SK-N-SH treated with all-trans-retinoic acid at 6 μM for 48 hours (cell line): ENCODE measurements at regions not wholly inside any gene's neighbourhood (a gene's known extent, or its start where the extent isn't known, plus 50 kb on each side); places are given as distances from the start of the nearest gene placed in this dataset.

ENCODE experiments used
- ATAC-seq: fragments of 200-7000 bp; cut with Tn5 transposase; 3 replicates; pipeline ENCODE4 v1.9.1; 2020; ENCODE audit warnings: mild to moderate bottlenecking, moderate library complexity
- ARNTL ChIP-seq: fragments of 450-650 bp; formaldehyde crosslinking; IDR thresholded peaks from 2 replicates; pipeline ENCODE4 v1.5.0; 2020; ENCODE audit warnings: low read depth, mild to moderate bottlenecking, moderate library complexity, borderline replicate concordance
- BACH2 ChIP-seq: fragments of 250-450 bp; sonication (Bioruptor Pico); IDR thresholded peaks from 2 replicates; pipeline ENCODE4 v1.9.0; 2021; ENCODE audit warnings: mild to moderate bottlenecking, borderline replicate concordance
- CREB5 ChIP-seq: fragments of 250-450 bp; sonication (Bioruptor Pico); IDR thresholded peaks from 2 replicates; pipeline ENCODE4 v1.5.1; 2020; ENCODE audit warnings: low read depth, mild to moderate bottlenecking, moderate library complexity
- CSRNP3 ChIP-seq: fragments of 250-450 bp; sonication (Bioruptor Pico); IDR thresholded peaks from 2 replicates; pipeline ENCODE4 v1.5.1; 2021; ENCODE audit warnings: mild to moderate bottlenecking, moderate library complexity
- ESRRG ChIP-seq: fragments of 250-450 bp; sonication (Bioruptor Pico); IDR thresholded peaks from 2 replicates; pipeline ENCODE4 v1.6.1; 2021; ENCODE audit warnings: mild to moderate bottlenecking
- GLIS3 ChIP-seq: fragments of 250-450 bp; sonication (Bioruptor Pico); IDR thresholded peaks from 2 replicates; pipeline ENCODE4 v1.5.0; 2020; ENCODE audit warnings: mild to moderate bottlenecking, moderate library complexity
- ISL1 ChIP-seq: fragments of 250-450 bp; sonication (Bioruptor Pico); IDR thresholded peaks from 2 replicates; pipeline ENCODE4 v2.1.2; 2022; ENCODE audit warnings: mild to moderate bottlenecking, moderate library complexity
- OSR1 ChIP-seq: fragments of 250-450 bp; sonication (Bioruptor Pico); IDR thresholded peaks from 2 replicates; pipeline ENCODE4 v1.8.0; 2022; ENCODE audit warnings: moderate library complexity, mild to moderate bottlenecking, inconsistent platforms
- POU6F1 ChIP-seq: fragments of 250-450 bp; sonication (Bioruptor Pico); IDR thresholded peaks from 2 replicates; pipeline ENCODE4 v1.8.0; 2021; ENCODE audit warnings: low read depth, mild to moderate bottlenecking, moderate library complexity, borderline replicate concordance
- PPARA ChIP-seq: fragments of 250-450 bp; sonication (Bioruptor Pico); IDR thresholded peaks from 2 replicates; pipeline ENCODE4 v1.5.0; 2020; ENCODE audit warnings: mild to moderate bottlenecking, borderline replicate concordance
- RARB ChIP-seq: fragments of 250-450 bp; sonication (Bioruptor Pico); IDR thresholded peaks from 2 replicates; pipeline ENCODE4 v1.8.0; 2021; ENCODE audit warnings: mild to moderate bottlenecking, moderate library complexity
- TCF4 ChIP-seq: fragments of 250-450 bp; sonication (Bioruptor Pico); IDR thresholded peaks from 2 replicates; pipeline ENCODE4 v1.8.0; 2021; ENCODE audit warnings: mild to moderate bottlenecking, moderate library complexity, borderline replicate concordance
- TOX ChIP-seq: fragments of 250-450 bp; sonication (Bioruptor Pico); IDR thresholded peaks from 2 replicates; pipeline ENCODE4 v1.8.0; 2021; ENCODE audit warnings: mild to moderate bottlenecking, moderate library complexity, borderline replicate concordance
- TSHZ2 ChIP-seq: fragments of 250-450 bp; sonication (Bioruptor Pico); IDR thresholded peaks from 2 replicates; pipeline ENCODE4 v1.5.0; 2020; ENCODE audit warnings: mild to moderate bottlenecking, moderate library complexity
- ZC3H10 ChIP-seq: fragments of 250-450 bp; sonication (Bioruptor Pico); IDR thresholded peaks from 2 replicates; pipeline ENCODE4 v1.5.1; 2021; ENCODE audit warnings: mild to moderate bottlenecking, moderate library complexity
- ZFP3 ChIP-seq: fragments of 250-450 bp; sonication (Bioruptor Pico); IDR thresholded peaks from 2 replicates; pipeline ENCODE4 v1.5.0; 2020; ENCODE audit warnings: mild to moderate bottlenecking, moderate library complexity
- ZFP30 ChIP-seq: fragments of 450-650 bp; formaldehyde crosslinking; IDR thresholded peaks from 2 replicates; pipeline ENCODE4 v1.5.0; 2022; ENCODE audit warnings: mild to moderate bottlenecking, moderate library complexity
- ZNF565 ChIP-seq: fragments of 450-650 bp; formaldehyde crosslinking; conservative IDR thresholded peaks from 2 replicates; pipeline ENCODE4 v1.5.0; 2020; ENCODE audit warnings: low read depth, mild to moderate bottlenecking, moderate library complexity
- ZNF70 ChIP-seq: fragments of 450-650 bp; formaldehyde crosslinking; IDR thresholded peaks from 2 replicates; pipeline ENCODE4 v1.5.0; 2020; ENCODE audit warnings: mild to moderate bottlenecking, moderate library complexity
- ZNF8 ChIP-seq: fragments of 450-650 bp; formaldehyde crosslinking; IDR thresholded peaks from 2 replicates; pipeline ENCODE4 v1.5.0; 2020; ENCODE audit warnings: mild to moderate bottlenecking, moderate library complexity

GRCh38 chr3:87363721-87364120, 87.3 kb upstream of the POU1F1 start:
- no peak for ATAC-seq

GRCh38 chr3:87361956-87362355, 85.6 kb upstream of the POU1F1 start:
- TF ChIP-seq CSRNP3 (CRISPR knock-in tag) (no peak), ZFP30 (CRISPR knock-in tag) (no peak), CREB5 (CRISPR knock-in tag) (no peak)
- ATAC-seq, result no peak

More at GRCh38 chr3:87363721-87364120, 87.3 kb upstream of the POU1F1 start:
- no peak for TF ChIP-seq CSRNP3 (CRISPR knock-in tag)
- no peak for TF ChIP-seq TCF4 (CRISPR knock-in tag)
- no peak for TF ChIP-seq ZNF8 (CRISPR knock-in tag)
- no peak for TF ChIP-seq POU6F1 (CRISPR knock-in tag)
- no peak for TF ChIP-seq RARB
- no peak for TF ChIP-seq ZNF70 (CRISPR knock-in tag)
- TF ChIP-seq ESRRG (CRISPR knock-in tag), result no peak
- no peak for TF ChIP-seq ZNF565
- no peak for TF ChIP-seq BACH2 (CRISPR knock-in tag)
- no peak for TF ChIP-seq CREB5 (CRISPR knock-in tag)
- TF ChIP-seq GLIS3, result no peak
- no peak for TF ChIP-seq ARNTL (CRISPR knock-in tag)
- TF ChIP-seq ZFP30 (CRISPR knock-in tag), result no peak
- TF ChIP-seq PPARA (CRISPR knock-in tag), result no peak
- TF ChIP-seq OSR1 (CRISPR knock-in tag), result no peak
- no peak for TF ChIP-seq ISL1 (CRISPR knock-in tag)
- TF ChIP-seq ZFP3 (CRISPR knock-in tag), result no peak
- TF ChIP-seq ZC3H10 (CRISPR knock-in tag), result no peak

- TF ChIP-seq POU6F1 (CRISPR knock-in tag), result no peak
- no peak for TF ChIP-seq CSRNP3 (CRISPR knock-in tag)
- TF ChIP-seq ZNF8 (CRISPR knock-in tag), result no peak
- no peak for TF ChIP-seq TSHZ2
- TF ChIP-seq TOX (CRISPR knock-in tag), result no peak
- TF ChIP-seq ISL1 (CRISPR knock-in tag), result no peak
- TF ChIP-seq ZFP30 (CRISPR knock-in tag), result no peak
- TF ChIP-seq CREB5 (CRISPR knock-in tag), result no peak
- TF ChIP-seq TCF4 (CRISPR knock-in tag), result no peak
- TF ChIP-seq, all 23 proteins: peak for 0
- ATAC-seq, result no peak
Observed at GRCh38 chr3:87361271-87361670, 84.9 kb upstream of the POU1F1 start.
